Stimulated activated CD4-positive, alpha-beta T cell treated with anti-CD3 and anti-CD28 coated beads, Interleukin-12 subunit alpha, Interleukin-12 subunit beta, amount 100 ng/mL, for 48 hours (primary cell): ENCODE measurements at regions not wholly inside any gene's neighbourhood (a gene's known extent, or its start where the extent isn't known, plus 50 kb on each side); places are given as distances from the start of the nearest gene placed in this dataset.

Source experiments
- DNase-seq, 3 donors: peaks; one replicate each; pipeline ENCODE4 v3.0.0-alpha.2; 2020; ENCODE audit warnings: low read depth in 2 of 3, low spot score in 1 of 3

DNA sequence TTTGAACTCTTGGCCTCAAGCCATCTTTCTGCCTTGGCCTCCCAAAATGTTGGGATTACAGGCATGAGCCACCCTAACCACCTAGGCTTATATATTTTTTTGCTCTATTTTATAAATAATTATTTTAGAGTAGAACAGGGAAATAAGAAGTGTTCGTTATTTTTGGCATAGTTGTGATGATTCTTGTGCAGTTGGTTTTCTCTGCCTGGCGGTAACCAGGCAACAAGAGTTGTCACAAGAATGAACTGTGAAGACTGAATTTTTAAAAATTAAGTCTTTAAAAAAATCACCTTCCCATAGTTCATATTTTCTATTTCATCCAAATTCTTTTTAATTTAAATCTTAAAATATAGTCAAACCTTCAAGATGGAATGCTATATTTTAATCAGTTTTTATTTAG is 310.2 kb downstream of the ARL6IP6 start:
- DNase-seq: no peak

GRCh38 chr2:153027533-153027932 is 309.1 kb downstream of the ARL6IP6 start:
- DNase-seq: no peak

GRCh38 chr2:153020201-153020600 is 301.8 kb downstream of the ARL6IP6 start:
- DNase-seq: no peak

- DNase-seq: no peak
Observed at GRCh38 chr2:153005071-153005730, 286.8 kb downstream of the ARL6IP6 start.

GRCh38 chr2:153004627-153005026 is 286.2 kb downstream of the ARL6IP6 start:
- DNase-seq: no peak

GRCh38 chr2:152974146-152974545 is 255.7 kb downstream of the ARL6IP6 start:
- no peak for DNase-seq

- no peak for DNase-seq
Observed at GRCh38 chr2:152971685-152972084, 253.3 kb downstream of the ARL6IP6 start.

- DNase-seq: no peak
Observed at GRCh38 chr2:152962446-152962845, 244.0 kb downstream of the ARL6IP6 start.

DNA sequence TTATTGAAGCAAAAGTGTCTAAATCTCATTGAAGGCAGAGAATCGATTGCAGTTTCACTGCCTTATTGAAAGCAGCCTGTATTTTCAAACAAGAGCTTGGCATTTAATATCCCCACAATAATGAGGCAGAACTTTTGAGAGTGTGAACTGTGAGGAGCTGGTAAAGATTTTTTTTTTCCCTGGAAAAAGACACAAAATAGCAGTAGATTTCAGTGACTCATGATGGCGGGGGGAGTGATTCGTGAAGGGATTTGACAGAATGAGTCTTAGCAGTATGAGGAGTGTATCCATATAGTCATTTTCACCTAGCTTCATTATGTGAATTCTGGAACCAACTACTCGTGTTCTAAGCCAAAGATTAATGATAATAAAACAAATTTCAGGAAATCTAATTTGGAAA is 242.9 kb downstream of the ARL6IP6 start:
- DNase-seq: no peak

GRCh38 chr2:152950126-152950525 is 231.7 kb downstream of the ARL6IP6 start:
- no peak for DNase-seq

DNA sequence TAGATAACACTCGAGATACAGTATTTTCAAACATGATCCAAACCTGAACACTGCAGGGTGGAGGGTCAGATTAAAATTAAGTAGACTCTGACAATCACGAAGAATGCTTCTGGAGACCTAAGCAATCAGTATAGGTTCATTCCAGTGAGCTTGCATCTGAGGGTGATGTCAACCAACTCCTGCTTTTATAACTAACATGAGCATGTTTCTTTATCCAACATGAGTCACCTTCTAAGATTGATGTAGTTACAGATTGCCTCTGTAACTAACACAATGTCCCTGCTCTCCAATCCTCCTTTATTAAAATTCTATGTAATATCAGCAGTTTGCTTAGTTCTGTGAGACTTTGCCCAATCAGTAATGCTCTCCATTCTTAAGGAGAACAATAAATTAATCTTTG is 225.7 kb downstream of the ARL6IP6 start:
- DNase-seq: no peak

DNA sequence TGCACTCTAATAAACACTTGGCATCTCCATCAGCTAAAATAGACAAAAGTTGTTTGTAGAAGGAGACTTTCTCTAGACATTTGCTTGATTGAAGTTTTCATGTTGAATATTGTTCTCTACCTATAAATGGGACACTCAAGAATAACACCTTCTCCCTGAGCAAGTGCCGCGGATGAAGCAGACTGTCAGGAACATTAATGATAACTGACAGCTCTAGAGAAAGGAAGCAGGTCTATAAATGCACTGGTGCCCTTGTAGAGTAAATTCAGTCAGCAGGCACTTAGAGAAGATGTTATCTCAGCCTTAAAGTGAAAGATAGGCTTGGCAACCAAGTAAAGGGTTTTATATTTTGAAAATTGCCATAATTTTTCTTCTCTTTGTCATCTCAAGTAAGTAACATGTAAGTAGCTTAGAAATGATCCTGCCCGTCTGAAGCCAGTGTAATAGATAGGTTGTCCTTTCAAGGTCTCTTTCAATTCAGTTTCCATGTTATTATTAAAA is 224.6 kb downstream of the ARL6IP6 start:
- no peak for DNase-seq

DNA sequence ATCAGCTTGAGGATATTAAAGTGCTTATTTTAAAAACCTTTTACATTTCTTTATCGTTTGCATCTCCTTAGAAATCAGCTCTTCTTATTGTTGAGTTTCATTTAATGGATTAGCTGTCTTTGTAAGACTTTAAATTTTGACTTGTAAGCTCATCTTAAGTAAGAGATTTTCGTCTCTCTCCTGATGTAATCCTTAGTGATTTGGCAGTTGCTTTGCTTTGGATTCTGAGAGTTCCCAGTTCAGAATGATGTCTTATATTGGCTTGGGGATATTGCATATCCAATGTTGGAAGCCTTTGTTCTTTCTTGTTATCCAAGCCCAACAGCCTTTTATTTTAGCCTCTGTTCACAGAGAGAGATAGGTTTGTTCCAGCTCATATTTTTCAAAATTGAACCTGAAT is 212.1 kb downstream of the ARL6IP6 start:
- no peak for DNase-seq

DNA sequence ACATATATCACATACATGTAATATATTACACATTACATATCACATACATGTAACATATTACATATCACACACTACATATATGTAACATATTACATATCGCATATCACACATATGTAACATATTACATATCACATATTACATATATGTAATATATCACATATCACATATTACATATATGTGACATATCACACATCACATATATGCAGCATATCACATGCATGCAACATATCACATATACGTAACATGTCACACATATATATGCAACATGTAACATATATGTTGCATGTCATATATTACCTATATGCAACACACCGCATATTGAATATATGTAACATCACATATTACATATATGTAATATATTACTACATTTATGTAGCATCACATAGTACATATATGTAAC is 211.2 kb downstream of the ARL6IP6 start:
- DNase-seq: no peak

GRCh38 chr2:152925547-152926448 is 207.4 kb downstream of the ARL6IP6 start:
- peak; percentile 17 to 35 (median 35) for DNase-seq

- DNase-seq: no peak
Observed at GRCh38 chr2:152924722-152925121, 206.3 kb downstream of the ARL6IP6 start.

- DNase-seq: no peak
Observed at GRCh38 chr2:152924219-152924618, 205.8 kb downstream of the ARL6IP6 start.

DNA sequence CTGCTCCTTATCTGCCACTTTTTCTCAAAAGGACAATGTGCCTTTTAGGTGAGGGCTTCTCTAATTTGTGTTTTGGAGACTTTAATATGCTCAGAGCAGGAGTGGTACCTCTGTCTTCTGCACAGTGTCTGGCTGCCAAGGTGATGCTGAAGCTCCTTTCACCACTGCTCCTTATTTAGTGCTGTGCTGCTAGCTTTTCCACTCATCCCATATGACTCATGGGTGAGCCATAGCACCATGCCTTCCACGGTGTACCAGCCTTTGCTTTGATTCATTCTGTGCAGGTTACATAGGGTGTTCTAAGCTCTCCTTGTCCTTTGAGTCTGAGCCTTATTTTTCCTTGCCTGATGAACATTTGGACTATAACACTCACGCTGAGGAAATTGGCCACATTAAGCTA is 202.4 kb downstream of the ARL6IP6 start:
- no peak for DNase-seq

DNA sequence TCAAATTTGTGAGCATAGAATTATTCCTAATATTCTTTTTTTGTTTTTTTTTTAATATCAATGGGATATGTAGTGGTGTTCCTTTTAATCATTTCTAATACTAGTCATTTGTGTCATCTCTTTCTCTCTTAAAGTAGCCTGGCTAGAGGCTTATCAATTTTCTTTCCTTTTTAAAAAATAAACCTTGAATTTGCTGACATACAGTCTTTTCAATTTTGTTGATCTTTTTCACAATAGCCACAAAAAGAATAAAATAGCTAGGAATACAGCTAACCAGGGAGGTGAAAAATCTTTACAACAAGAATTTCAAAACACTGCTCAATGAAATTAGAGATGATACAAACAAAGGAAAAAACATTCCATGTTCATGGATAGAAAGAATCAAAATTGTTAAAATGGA is 192.6 kb downstream of the ARL6IP6 start:
- no peak for DNase-seq

DNA sequence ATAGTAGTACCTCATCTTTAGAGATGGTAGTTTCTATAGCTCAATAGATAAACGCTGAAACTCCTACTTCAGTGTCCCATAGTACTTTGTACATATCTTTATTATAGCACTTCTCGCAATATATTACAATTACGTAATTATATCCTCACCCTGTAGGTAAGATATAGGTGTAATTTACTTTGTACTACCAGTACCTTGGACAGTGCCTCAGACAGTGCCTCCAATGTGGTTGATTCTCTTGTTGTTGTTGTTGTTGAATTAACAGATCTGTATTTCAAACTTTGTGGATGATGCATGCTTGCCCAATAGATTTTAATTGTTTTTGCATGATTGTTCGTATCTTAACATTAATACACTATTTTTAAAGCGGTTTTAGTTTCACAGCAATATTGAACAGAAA is 188.6 kb downstream of the ARL6IP6 start:
- no peak for DNase-seq

DNA sequence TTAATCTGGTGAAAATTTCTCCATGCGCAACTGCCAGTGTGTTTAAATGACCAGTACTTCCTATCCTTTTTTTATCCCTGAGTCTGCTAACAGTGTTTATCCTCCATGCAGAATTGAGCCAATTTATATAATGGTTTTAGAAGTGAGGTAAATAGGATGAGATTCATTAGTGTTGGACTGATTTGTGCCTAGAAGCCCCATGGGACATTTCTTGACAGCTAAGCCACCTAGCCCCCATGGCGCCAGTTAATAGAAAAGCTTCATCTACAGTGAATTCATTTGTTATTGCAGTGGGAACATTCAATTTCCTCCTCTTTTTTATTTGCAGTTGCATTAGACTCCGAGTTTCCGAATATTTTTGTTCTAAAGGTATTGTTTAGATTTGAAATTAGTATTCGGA is 175.6 kb downstream of the ARL6IP6 start:
- DNase-seq: no peak

DNA sequence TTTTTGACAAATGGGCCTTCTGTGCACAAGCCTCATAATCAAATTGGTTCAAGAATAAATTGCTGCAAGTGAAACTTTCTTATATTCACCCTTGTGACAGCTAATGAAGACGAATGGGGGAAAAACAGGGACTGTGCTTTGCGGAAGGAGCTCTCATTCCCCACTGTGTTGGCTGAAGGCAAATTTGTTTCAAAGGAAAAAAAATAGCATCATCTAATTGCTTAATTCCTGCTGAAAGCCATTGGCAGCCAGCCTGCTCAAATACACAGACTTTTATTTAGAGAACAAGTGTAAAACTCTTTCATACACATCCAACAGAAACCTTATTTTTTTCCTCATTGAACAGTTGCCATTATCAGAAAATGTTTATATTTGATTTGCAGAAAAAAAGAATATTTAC is 172.3 kb downstream of the ARL6IP6 start:
- DNase-seq: no peak
